ENCODE measurements at regions not wholly inside any gene's neighbourhood (a gene's known extent, or its start where the extent isn't known, plus 50 kb on each side); places are given as distances from the start of the nearest gene placed in this dataset.
"Not testable (repeated sequence)": the region's sequence is repeated elsewhere in the genome, so short reads cannot be mapped to it uniquely, and the experiment has no call there.

GRCh38 chr5:124873188-124873587, 126.7 kb upstream of the ZNF608 start:
- DNase-seq: no peak

- DNase-seq: no peak
These were observed 127.3 kb upstream of the ZNF608 start for GRCh38 chr5:124873713-124874112.

DNA sequence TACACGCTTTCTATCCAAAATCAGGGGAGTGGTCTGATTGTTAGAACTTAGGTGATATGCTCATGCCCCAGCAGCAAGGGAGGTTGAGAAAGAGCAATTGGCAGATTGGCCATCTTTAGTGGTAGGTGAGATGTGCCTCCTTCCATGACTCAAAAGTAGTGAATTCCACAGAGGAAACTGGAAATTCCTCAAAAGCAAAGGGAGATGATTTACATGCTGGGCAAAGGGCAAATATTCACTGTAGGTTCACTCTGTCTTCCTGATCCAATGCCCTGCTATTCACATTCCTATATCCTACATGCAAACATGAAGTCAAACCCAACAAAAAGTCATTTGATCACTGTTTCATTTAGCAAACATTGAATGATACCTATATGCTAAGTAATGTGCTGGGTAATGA, 130.1 kb upstream of the ZNF608 start:
- DNase-seq: no peak

GRCh38 chr5:124876983-124877382, 130.5 kb upstream of the ZNF608 start:
- DNase-seq: no peak

- DNase-seq: no peak
These were observed 131.2 kb upstream of the ZNF608 start for GRCh38 chr5:124877501-124878146.

DNA sequence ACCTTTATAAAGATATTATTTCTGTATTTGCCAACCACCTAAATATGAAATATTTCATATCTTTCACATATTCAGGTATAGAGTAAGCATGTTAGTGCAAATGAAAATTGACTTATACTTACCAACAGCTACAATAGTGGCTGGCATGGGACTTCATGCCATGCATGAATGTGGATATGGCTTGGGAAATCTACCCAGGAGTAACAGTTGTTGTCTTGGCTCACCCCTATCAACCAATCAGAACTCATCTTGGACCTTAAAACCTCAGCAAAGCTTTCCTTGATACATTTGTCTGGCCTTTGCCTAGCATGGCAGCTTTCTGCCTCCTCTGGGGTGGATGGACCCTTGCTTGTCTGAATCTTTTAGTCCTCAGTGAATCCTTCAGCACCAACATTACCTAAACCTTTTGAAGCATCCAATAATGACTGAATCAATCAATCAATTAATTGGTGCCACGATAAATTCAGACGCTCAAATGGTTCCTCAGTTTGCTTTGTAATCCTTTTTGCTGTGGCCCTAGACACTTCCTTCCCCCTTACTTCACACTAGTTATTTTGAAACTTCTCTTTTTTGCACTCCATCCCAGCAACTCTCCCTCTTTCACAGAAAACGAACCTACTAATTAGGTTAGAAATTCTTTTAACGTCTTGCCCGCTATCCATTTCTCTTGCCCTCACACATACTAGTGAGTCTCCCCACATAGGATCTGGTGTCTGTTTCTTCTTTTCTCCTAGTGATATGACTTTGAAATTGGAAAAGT, 132.3 kb upstream of the ZNF608 start:
- DNase-seq: no peak

DNA sequence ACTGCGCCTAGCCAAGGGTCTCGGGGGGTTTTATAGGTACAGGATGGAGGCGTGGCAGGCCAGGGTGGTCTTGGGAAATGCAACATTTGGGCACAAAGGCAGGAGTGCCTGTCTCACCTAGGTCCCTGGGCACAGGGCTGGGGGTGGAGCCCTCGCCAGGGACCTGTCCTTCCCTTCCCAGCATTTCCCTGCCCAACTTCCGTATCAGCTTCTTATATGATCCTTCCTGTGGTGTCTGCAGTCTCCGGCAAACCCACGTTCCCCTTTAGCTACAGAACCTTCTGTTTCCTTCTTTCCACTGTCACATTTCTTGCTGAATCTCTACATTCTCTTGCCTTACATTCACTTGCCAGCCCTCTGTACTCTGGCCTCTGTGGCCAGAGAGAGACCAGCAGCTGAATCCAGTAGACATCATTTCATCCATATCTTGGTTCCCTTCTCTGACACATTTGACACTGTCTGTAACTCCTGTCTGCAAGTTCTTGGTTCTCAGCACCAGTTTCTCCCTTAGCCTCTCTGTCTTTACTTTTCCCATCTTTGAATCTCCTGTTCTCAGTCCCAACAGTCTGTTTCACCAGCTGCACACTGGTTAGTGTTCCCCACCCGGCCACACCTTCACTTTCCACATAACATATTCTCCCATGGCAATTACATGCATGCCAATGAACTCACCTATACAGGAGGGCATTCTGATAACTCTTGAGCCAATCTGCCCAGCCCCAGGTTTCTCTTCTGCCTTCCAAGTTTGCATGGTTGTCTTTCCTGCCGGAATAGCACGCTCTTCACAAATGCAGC, 134.7 kb upstream of the ZNF608 start:
- no peak for DNase-seq

DNA sequence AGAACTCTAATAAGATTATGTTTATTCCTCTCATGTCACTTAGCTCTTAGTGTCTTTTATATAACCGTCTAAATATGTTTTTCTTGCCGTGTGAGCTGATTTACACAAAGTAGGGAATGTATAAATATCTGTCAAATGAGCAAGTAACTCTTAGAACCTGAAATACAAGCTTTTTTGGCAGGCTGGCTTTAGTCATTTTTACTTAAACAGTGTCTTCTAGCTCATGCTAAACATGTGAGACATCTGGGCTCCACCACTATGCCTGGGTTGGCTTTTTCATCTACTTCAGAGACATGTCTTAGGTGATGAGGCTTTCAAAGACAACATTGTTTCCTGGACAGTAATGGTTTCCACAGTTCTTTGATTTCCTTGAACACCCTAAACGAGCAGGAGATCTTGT, 137.2 kb upstream of the ZNF608 start:
- no peak for DNase-seq

DNA sequence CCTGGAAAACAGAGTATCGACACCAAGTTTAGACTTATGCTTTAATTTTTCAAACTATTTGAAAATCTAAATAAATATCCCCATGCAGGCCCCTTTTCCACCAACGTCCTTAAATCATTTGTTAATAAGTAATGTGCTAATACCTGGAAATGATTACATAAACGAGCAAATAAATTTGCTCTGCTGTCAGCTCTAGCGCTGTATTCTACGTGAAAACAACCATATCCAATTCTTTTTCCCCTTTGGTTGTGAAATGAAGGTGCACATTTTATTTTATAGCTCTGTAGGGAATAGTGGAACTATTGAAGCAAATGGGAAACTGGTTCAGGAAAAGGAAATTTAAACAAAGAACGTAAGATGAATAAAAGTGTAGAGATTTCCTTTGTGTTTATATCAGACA, 137.7 kb upstream of the ZNF608 start:
- DNase-seq: no peak

DNA sequence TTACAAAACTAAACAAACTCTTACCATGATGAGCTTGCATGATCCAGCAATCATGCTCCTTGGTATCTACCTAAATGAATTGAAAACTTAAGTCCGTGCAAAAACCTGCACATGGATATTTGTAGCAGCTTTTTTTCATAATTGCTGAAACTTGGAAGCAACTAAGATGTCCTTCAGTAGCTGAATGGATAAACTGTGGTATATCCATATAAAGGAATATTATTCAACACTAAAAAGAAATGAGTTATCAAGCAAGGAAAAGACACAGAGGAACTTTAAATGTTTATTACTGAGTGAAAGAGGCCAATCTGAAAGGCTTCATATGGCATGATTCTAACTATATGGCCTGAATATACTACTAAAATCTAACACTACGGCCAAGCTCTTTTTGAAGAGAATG, 139.1 kb upstream of the ZNF608 start:
- DNase-seq: no peak

- DNase-seq: no peak
These were observed 140.8 kb upstream of the ZNF608 start for GRCh38 chr5:124887223-124887622.

- DNase-seq: no peak
These were observed 141.6 kb upstream of the ZNF608 start for GRCh38 chr5:124888050-124888506.

GRCh38 chr5:124888622-124889485, 142.4 kb upstream of the ZNF608 start:
- no peak for DNase-seq

DNA sequence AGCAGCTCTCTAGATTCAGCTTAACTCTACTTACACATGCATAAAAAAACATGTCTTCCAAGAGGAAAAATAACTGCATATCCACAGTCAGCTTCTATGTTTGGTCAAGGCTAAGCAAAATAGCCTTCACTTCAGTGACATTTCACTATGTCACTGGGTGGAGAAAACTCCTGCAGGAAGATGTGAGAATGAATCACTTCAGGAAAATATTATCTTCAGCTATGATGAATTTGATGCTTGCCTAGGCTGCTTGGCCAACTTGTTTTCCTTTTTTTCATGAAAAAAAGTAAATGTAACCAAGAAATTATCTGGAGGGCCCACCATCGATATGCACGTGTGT, 143.0 kb upstream of the ZNF608 start:
- DNase-seq: no peak

- DNase-seq: no peak
These were observed 143.4 kb upstream of the ZNF608 start for GRCh38 chr5:124889850-124890249.

GRCh38 chr5:124890442-124890841, 144.0 kb upstream of the ZNF608 start:
- DNase-seq: not testable (repeated sequence)

- DNase-seq: no peak
These were observed 144.7 kb upstream of the ZNF608 start for GRCh38 chr5:124891179-124891578.

- DNase-seq: no peak
These were observed 145.9 kb upstream of the ZNF608 start for GRCh38 chr5:124892185-124892848.

GRCh38 chr5:124894541-124894940, 148.1 kb upstream of the ZNF608 start:
- DNase-seq: no peak

GRCh38 chr5:124895236-124895635, 148.8 kb upstream of the ZNF608 start:
- no peak for DNase-seq

GRCh38 chr5:124901081-124901480, 154.6 kb upstream of the ZNF608 start:
- no peak for DNase-seq

GRCh38 chr5:124902097-124902821, 155.8 kb upstream of the ZNF608 start:
- no peak for DNase-seq
